Prostate gland (tissue), 2 donors: ENCODE measurements at regions not wholly inside any gene's neighbourhood (a gene's known extent, or its start where the extent isn't known, plus 50 kb on each side); places are given as distances from the start of the nearest gene placed in this dataset.

Source experiments
- POLR2AphosphoS5 ChIP-seq: sonication (generic); formaldehyde crosslinking; IDR thresholded peaks from one replicate; pipeline ENCODE4 v1.6.1; 2017; ENCODE audit warnings: antibody characterized with exemption
- TF ChIP-seq, protein P1 (sequence below), 4 experiments: fragments of 200-600 bp in 2 of 4; fragments of 450-650 bp in 2 of 4; sonication (generic) in 2 of 4; IDR thresholded peaks; 1 replicate in 3 of 4; 2 replicates in 1 of 4; pipeline ENCODE4 v1.5.1; 2016 to 2019; ENCODE audit warnings: antibody characterized with exemption in 4 of 4, mild to moderate bottlenecking in 2 of 4, moderate library complexity in 2 of 4

DNA sequence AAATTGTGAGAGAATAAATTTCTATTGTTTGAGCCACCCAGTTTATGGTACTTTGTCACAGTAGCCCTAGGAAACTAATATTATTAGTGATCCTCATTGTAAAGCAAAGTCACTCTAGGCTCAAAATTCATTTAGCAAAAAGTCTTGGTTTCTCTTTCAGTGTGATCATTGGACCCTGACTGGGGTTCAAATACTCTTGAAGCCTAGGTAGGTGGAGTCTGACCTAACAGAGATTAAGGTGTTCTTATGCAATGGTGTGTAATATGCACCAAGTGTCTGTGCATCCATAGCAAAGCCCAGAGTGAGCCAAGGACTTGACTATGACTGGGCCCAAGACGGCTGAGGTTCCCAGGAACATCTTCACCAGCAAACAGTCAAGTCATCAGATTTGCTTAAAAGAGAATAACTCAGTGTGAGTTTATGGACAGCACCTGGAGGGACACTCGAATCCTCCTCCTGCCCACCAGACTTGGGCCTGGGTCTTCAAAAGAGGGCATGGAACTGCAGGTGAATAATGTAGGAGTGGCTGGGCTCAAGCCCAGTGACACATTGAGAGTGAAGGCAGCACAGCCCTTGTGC, 51.1 kb upstream of the BCL11A start:
- TF ChIP-seq, protein P1, sequence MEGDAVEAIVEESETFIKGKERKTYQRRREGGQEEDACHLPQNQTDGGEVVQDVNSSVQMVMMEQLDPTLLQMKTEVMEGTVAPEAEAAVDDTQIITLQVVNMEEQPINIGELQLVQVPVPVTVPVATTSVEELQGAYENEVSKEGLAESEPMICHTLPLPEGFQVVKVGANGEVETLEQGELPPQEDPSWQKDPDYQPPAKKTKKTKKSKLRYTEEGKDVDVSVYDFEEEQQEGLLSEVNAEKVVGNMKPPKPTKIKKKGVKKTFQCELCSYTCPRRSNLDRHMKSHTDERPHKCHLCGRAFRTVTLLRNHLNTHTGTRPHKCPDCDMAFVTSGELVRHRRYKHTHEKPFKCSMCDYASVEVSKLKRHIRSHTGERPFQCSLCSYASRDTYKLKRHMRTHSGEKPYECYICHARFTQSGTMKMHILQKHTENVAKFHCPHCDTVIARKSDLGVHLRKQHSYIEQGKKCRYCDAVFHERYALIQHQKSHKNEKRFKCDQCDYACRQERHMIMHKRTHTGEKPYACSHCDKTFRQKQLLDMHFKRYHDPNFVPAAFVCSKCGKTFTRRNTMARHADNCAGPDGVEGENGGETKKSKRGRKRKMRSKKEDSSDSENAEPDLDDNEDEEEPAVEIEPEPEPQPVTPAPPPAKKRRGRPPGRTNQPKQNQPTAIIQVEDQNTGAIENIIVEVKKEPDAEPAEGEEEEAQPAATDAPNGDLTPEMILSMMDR (IDR thresholded peaks at IDR 0.05): no peak
- TF ChIP-seq POLR2AphosphoS5: no peak
